ENCODE measurements at regions not wholly inside any gene's neighbourhood (a gene's known extent, or its start where the extent isn't known, plus 50 kb on each side); places are given as distances from the start of the nearest gene placed in this dataset.
A peak's percentile ranks its signal among the peaks of the same experiment; 100 is the strongest.
"Not testable (repeated sequence)": the region's sequence is repeated elsewhere in the genome, so short reads cannot be mapped to it uniquely, and the experiment has no call there.

GRCh38 chr5:154652746-154653417 is 102.3 kb upstream of the LARP1 start:
- no peak for DNase-seq

DNA sequence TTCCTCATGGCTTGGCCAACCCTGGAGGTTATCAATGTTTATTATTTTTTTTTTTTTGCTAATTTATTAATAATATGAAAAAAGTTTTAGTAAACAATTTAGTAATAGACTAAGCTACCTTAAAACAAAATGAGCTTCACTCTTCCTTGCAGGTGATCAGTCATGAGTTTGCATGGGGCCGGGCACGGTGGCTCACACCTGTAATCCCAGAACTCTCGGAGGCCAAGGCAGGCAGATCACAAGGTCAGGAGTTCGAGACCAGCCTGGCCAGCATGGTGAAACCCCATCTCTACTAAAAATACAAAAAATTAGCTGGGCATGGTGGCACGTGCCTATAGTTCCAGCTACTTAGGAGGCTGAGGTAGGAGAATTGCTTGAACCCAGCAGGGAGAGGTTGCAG is 103.4 kb upstream of the LARP1 start:
- DNase-seq, result not testable (repeated sequence)

- DNase-seq, result no peak
Measured at GRCh38 chr5:154648706-154649105, 106.5 kb upstream of the LARP1 start.

- DNase-seq, result no peak
Measured at GRCh38 chr5:154648229-154648628, 106.9 kb upstream of the LARP1 start.

DNA sequence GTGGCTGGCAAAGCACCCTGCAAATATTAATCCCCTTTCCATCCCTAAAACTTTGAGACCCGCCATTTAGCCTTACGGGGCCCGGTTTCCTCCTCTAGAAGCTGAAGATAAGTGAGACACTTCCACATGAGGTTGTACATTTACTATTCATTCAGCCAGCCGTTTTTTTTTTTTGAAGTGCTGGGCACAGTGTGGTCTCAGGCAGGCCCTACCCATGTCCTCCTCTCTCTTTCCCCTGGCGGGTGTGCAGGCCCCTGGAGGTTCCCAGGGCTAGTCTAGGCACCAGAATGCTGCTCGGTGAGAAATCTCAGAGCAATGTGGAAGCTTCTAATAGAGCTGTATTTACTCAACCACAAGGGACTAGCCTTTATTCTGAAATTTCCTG is 107.4 kb upstream of the LARP1 start:
- DNase-seq, result no peak

- DNase-seq, result peak in 1 of 2 experiments; percentile 18
Measured at GRCh38 chr5:154647114-154647760, 107.9 kb upstream of the LARP1 start.

GRCh38 chr5:154646745-154647113 is 108.4 kb upstream of the LARP1 start:
- DNase-seq, result no peak

- DNase-seq, result no peak
Measured at GRCh38 chr5:154644745-154645411, 110.3 kb upstream of the LARP1 start.

DNA sequence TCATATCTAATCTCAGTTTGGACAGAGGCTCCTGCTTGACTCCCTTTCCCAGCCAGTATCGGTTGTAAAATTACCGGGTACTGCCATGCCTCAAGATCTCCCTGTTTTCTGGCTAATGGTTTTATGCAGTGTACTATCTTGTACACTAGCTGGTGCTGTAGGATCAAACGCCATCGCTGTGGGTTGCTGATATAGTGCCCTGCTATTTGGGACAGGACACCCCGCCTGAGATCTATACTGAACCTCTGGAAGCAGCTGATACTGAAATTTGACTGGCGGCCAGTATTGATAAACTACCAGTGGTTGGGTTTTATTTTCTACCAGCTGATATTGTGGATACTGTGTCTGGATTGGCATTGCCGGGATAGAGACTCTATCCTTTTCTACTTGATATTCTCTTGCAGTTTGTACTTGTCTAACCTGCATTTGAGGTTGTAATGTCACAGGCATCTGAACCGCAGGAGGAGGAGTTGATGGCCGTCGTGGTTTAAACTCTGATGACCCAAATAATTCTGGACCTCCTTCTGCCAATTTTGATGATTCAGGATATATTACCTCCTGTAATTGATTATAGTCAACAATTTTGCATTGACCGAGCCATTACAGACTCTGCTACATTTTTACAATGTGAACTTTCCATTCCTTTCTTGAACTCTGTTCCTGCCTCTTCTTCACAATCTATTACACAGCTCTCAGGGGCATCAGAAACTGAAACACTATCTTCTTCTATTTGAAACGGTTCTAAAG is 112.5 kb upstream of the LARP1 start:
- DNase-seq, result peak in 1 of 2 experiments; percentile 25

DNA sequence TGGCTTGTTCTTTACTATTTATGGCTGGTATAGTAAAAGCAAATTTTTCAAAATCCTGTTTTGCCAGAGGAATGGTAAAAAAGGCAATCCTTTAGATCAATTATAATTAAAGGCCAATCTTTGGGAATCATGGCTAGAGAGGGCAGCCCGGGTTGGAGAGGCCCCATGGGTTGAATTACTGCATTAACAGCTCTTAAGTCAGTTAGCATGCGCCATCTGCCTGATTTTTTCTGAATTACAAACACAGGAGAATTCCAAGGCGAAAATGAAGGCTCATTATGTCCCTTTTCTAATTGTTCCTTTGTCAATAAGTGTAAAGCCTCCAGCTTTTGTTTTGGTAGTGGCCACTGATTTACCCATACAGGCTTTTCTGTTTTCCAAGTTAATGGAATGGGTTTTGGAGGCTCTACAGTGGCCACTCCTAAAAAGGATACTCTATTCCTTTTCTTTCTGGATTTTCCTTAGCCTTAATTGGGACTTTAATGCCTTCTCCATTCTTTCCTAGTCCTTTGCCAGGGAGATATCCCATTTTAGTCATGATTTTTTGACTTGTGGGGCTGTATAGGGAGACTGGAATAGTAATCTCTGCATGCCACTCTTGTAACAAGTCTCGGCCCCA is 114.9 kb upstream of the LARP1 start:
- DNase-seq, result peak in 1 of 2 experiments; percentile 12

- DNase-seq, result not testable (repeated sequence)
Measured at GRCh38 chr5:154636786-154637185, 118.4 kb upstream of the LARP1 start.

DNA sequence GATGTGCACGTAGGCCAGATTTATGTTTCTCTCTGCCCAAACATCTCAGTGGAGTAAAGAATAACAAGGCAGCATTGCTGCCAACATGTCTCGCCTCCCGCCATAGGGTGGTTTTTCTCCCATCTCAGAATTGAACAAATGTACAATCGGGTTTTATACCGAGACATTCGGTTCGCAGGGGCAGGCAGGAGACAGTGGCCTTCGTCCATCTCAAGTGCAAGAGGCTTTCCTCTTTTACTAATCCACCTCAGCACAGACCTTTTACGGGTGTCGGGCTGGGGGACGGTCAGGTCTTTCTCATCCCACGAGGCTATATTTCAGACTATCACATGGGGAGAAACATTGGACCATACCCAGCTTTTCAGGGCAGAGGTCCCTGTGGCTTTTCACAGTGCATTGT is 118.9 kb upstream of the LARP1 start:
- DNase-seq, result not testable (repeated sequence)

GRCh38 chr5:154633744-154634143 is 121.4 kb upstream of the LARP1 start:
- DNase-seq, result not testable (repeated sequence)

DNA sequence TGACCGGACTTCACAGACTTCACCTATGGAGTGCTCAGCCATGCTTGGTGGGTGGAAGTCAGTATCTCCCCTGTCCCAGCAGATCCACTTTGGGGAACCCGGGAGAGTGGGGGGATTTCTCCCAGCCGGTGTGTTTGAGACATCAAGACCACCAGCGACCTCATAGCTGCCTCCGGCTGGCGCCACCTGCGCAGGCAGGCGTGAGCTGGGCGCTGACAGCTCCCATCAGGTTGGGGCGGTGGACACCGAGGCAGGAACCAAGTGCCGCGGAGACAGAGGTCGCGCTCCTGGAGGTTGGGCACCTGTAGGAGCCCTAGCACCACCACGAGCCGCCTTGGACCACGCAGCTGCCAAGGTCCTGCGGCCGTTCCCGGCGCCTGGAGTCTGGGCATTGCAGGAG is 124.0 kb upstream of the LARP1 start:
- DNase-seq, result no peak

- no peak for DNase-seq
Measured at GRCh38 chr5:154630410-154630809, 124.8 kb upstream of the LARP1 start.

DNA sequence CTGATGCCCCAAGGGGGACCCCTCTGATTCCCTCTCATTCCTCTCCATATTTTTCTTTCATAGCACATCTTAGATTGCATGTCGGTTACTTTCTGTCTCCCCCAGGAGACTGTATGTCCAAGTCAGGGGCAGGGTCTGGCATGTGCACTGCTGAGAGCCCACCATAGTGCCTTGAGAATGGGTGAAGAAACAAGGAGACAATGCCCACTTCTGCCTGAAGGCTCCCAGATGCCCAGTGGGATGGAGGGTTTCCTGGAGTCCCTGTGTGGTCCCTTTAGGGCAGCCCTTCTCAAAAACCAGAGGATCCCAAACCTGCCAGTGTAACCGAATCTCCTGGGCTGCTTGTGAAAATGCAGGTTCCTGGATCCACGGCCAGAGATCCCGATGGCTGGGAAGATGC is 126.5 kb upstream of the LARP1 start:
- no peak for DNase-seq

DNA sequence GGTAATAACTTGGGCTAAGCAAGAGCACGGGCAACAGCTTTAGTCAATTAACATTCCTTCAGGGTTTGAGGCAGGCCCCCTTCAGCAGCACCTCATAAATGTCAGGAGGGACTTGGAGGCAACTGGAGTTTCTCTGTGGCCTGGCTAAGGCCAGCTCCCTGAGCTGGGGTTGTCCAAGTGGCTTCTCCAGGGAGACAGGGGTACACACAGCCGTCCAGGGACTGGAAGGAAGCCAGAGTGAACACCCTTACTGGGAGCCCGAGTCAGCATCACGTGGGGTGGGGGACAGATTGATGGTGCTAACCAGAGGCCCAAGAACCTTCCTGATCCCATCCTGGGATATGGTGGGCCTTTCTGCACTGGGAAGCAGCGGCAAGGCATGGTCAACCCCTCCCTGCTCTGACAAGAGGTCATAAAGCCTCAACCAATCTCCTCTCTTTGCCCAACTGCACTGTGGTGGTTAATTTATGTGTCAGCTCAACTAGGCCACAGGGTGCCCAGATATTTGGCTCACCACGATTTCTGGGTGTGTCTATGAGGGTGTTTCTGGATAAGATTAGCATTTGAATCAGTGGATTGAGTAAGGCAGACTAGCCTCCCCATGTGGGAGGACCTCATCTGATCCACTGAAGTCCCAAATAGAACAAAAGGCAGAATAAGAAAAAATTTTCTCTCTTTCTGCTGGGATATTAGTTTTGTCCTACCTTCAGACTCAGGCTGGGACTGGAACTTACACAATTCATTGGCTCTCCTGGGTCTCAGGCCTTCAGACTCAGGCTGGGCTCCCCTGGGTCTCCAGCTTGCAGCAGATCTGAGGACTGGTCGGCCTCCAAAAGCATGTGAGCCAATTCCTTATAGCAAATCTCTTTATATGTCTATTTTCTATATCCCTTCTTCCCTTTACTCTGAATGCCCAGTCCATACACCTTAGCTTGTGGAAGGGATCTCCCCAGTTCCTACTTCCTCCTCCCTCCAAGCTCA is 127.2 kb upstream of the LARP1 start:
- no peak for DNase-seq

GRCh38 chr5:154626876-154627557 is 128.2 kb upstream of the LARP1 start:
- no peak for DNase-seq

DNA sequence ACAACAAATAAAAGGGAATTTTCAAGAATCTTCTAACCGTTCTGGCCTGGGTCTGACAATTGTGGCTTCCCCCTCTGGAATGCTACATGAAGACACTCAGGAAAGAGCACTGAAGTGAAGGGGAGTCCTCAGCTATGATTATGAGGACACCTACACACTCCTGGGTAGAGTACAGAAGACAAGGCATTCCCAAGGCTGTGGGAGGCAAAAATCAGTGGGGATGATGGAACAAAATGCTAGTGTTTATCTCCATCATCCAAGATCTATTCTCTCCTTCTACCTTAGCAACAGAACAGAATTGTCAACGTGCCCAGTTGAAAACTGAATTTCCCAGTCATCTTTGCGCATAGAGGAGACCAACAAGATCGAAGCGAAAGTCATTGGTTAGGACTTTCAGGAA is 130.1 kb upstream of the LARP1 start:
- DNase-seq, result no peak

GRCh38 chr5:154624341-154624740 is 130.8 kb upstream of the LARP1 start:
- no peak for DNase-seq

- no peak for DNase-seq
Measured at GRCh38 chr5:154620411-154620810, 134.8 kb upstream of the LARP1 start.
